Stimulated activated naive CD8-positive, alpha-beta T cell treated with anti-CD3 and anti-CD28 coated beads, Interleukin-15, Interleukin-2, amounts not matched to agents 100 U/mL and 50 U/mL, for 24 hours (primary cell): ENCODE measurements at regions not wholly inside any gene's neighbourhood (a gene's known extent, or its start where the extent isn't known, plus 50 kb on each side); places are given as distances from the start of the nearest gene placed in this dataset.
"Not testable (repeated sequence)": the region's sequence is repeated elsewhere in the genome, so short reads cannot be mapped to it uniquely, and the experiment has no call there.

Source experiments
- ATAC-seq: fragments of 150-1000 bp; cut with Tn5 transposase; one replicate; pipeline ENCODE4 v1.10.0; 2021
- DNase-seq: peaks from one replicate; pipeline ENCODE4 v3.0.0; 2021

- no peak for ATAC-seq
These were observed 233.3 kb upstream of the FOXP2 start for GRCh38 chr7:114181280-114181679.

GRCh38 chr7:114180556-114181266 is 233.9 kb upstream of the FOXP2 start:
- no peak for ATAC-seq

More at GRCh38 chr7:114181280-114181679, 233.3 kb upstream of the FOXP2 start:
- no peak for DNase-seq

GRCh38 chr7:114175125-114175524 is 239.5 kb upstream of the FOXP2 start:
- no peak for ATAC-seq
- no peak for DNase-seq

More at GRCh38 chr7:114180556-114181266, 233.9 kb upstream of the FOXP2 start:
- DNase-seq = no peak

GRCh38 chr7:114173170-114173890 is 241.3 kb upstream of the FOXP2 start:
- no peak for ATAC-seq
- DNase-seq = no peak

- not testable (repeated sequence) for DNase-seq, ATAC-seq
These were observed 245.2 kb upstream of the FOXP2 start for GRCh38 chr7:114169389-114169788.

- ATAC-seq (no peak), DNase-seq (no peak)
These were observed 242.1 kb upstream of the PPP1R3A start for GRCh38 chr7:114160925-114161324.

- no peak for ATAC-seq
These were observed 240.0 kb upstream of the PPP1R3A start for GRCh38 chr7:114158854-114159253.

GRCh38 chr7:114158275-114158674 is 239.5 kb upstream of the PPP1R3A start:
- no peak for DNase-seq
- ATAC-seq = no peak

More at GRCh38 chr7:114158854-114159253, 240.0 kb upstream of the PPP1R3A start:
- DNase-seq = no peak

GRCh38 chr7:114156178-114156577 is 237.4 kb upstream of the PPP1R3A start:
- no peak for ATAC-seq
- DNase-seq = no peak

GRCh38 chr7:114155116-114156110 is 236.6 kb upstream of the PPP1R3A start:
- ATAC-seq (no peak), DNase-seq (no peak)

GRCh38 chr7:114153700-114154099 is 234.9 kb upstream of the PPP1R3A start:
- ATAC-seq (no peak), DNase-seq (no peak)

- DNase-seq = no peak
- ATAC-seq = no peak
These were observed 233.6 kb upstream of the PPP1R3A start for GRCh38 chr7:114152314-114152938.

GRCh38 chr7:114151777-114152176 is 233.0 kb upstream of the PPP1R3A start:
- DNase-seq (no peak), ATAC-seq (no peak)

- no peak for DNase-seq
- ATAC-seq = no peak
These were observed 231.9 kb upstream of the PPP1R3A start for GRCh38 chr7:114150689-114151088.

- ATAC-seq = no peak
- no peak for DNase-seq
These were observed 230.0 kb upstream of the PPP1R3A start for GRCh38 chr7:114148779-114149178.

GRCh38 chr7:114141415-114141814 is 222.6 kb upstream of the PPP1R3A start:
- ATAC-seq (no peak), DNase-seq (no peak)

- no peak for DNase-seq
- no peak for ATAC-seq
These were observed 221.8 kb upstream of the PPP1R3A start for GRCh38 chr7:114140561-114140960.

- not testable (repeated sequence) for DNase-seq, ATAC-seq
These were observed 220.9 kb upstream of the PPP1R3A start for GRCh38 chr7:114139690-114140089.

GRCh38 chr7:114138587-114138986 is 219.8 kb upstream of the PPP1R3A start:
- DNase-seq = no peak
- no peak for ATAC-seq

GRCh38 chr7:114133717-114134116 is 214.9 kb upstream of the PPP1R3A start:
- DNase-seq (no peak), ATAC-seq (no peak)

GRCh38 chr7:114130866-114131265 is 212.1 kb upstream of the PPP1R3A start:
- DNase-seq (no peak), ATAC-seq (no peak)

GRCh38 chr7:114128880-114129279 is 210.1 kb upstream of the PPP1R3A start:
- DNase-seq (no peak), ATAC-seq (no peak)
